ENCODE measurements at regions not wholly inside any gene's neighbourhood (a gene's known extent, or its start where the extent isn't known, plus 50 kb on each side); places are given as distances from the start of the nearest gene placed in this dataset.
"Not testable (repeated sequence)": the region's sequence is repeated elsewhere in the genome, so short reads cannot be mapped to it uniquely, and the experiment has no call there.

DNA sequence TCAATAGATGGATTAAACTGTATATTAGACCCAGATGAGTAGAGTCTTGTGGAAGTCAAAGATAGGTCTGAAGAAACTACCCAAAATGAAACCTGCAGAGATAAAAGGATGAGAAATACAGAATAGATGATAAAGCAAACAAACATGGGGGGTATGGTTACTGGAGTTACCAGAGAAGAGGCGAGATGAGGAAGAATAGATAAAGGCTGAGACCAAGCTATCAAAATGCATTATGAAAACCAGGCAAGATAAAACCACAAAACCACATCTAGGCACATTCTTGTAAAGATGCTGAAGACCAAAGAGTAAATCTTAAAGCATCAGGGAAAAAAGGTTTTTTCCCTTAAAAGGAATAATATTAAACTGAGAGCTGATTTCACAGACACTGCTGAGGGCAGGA, 271.8 kb upstream of the NBPF12 start:
- not testable (repeated sequence) for TF ChIP-seq POLR2AphosphoS5 (IDR thresholded peaks at IDR 0.05; ENCODE audit: low read depth); EZH2phosphoT487 (IDR thresholded peaks at IDR 0.05; ENCODE audit: unreplicated experiment); NANOG (IDR thresholded peaks at IDR 0.05; ENCODE audit: borderline replicate concordance)
- TF ChIP-seq, protein P1, sequence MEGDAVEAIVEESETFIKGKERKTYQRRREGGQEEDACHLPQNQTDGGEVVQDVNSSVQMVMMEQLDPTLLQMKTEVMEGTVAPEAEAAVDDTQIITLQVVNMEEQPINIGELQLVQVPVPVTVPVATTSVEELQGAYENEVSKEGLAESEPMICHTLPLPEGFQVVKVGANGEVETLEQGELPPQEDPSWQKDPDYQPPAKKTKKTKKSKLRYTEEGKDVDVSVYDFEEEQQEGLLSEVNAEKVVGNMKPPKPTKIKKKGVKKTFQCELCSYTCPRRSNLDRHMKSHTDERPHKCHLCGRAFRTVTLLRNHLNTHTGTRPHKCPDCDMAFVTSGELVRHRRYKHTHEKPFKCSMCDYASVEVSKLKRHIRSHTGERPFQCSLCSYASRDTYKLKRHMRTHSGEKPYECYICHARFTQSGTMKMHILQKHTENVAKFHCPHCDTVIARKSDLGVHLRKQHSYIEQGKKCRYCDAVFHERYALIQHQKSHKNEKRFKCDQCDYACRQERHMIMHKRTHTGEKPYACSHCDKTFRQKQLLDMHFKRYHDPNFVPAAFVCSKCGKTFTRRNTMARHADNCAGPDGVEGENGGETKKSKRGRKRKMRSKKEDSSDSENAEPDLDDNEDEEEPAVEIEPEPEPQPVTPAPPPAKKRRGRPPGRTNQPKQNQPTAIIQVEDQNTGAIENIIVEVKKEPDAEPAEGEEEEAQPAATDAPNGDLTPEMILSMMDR (conservative IDR thresholded peaks at IDR 0.05; ENCODE audit: low read depth in 2 of 2): not testable (repeated sequence)
- TF ChIP-seq, protein P2, sequence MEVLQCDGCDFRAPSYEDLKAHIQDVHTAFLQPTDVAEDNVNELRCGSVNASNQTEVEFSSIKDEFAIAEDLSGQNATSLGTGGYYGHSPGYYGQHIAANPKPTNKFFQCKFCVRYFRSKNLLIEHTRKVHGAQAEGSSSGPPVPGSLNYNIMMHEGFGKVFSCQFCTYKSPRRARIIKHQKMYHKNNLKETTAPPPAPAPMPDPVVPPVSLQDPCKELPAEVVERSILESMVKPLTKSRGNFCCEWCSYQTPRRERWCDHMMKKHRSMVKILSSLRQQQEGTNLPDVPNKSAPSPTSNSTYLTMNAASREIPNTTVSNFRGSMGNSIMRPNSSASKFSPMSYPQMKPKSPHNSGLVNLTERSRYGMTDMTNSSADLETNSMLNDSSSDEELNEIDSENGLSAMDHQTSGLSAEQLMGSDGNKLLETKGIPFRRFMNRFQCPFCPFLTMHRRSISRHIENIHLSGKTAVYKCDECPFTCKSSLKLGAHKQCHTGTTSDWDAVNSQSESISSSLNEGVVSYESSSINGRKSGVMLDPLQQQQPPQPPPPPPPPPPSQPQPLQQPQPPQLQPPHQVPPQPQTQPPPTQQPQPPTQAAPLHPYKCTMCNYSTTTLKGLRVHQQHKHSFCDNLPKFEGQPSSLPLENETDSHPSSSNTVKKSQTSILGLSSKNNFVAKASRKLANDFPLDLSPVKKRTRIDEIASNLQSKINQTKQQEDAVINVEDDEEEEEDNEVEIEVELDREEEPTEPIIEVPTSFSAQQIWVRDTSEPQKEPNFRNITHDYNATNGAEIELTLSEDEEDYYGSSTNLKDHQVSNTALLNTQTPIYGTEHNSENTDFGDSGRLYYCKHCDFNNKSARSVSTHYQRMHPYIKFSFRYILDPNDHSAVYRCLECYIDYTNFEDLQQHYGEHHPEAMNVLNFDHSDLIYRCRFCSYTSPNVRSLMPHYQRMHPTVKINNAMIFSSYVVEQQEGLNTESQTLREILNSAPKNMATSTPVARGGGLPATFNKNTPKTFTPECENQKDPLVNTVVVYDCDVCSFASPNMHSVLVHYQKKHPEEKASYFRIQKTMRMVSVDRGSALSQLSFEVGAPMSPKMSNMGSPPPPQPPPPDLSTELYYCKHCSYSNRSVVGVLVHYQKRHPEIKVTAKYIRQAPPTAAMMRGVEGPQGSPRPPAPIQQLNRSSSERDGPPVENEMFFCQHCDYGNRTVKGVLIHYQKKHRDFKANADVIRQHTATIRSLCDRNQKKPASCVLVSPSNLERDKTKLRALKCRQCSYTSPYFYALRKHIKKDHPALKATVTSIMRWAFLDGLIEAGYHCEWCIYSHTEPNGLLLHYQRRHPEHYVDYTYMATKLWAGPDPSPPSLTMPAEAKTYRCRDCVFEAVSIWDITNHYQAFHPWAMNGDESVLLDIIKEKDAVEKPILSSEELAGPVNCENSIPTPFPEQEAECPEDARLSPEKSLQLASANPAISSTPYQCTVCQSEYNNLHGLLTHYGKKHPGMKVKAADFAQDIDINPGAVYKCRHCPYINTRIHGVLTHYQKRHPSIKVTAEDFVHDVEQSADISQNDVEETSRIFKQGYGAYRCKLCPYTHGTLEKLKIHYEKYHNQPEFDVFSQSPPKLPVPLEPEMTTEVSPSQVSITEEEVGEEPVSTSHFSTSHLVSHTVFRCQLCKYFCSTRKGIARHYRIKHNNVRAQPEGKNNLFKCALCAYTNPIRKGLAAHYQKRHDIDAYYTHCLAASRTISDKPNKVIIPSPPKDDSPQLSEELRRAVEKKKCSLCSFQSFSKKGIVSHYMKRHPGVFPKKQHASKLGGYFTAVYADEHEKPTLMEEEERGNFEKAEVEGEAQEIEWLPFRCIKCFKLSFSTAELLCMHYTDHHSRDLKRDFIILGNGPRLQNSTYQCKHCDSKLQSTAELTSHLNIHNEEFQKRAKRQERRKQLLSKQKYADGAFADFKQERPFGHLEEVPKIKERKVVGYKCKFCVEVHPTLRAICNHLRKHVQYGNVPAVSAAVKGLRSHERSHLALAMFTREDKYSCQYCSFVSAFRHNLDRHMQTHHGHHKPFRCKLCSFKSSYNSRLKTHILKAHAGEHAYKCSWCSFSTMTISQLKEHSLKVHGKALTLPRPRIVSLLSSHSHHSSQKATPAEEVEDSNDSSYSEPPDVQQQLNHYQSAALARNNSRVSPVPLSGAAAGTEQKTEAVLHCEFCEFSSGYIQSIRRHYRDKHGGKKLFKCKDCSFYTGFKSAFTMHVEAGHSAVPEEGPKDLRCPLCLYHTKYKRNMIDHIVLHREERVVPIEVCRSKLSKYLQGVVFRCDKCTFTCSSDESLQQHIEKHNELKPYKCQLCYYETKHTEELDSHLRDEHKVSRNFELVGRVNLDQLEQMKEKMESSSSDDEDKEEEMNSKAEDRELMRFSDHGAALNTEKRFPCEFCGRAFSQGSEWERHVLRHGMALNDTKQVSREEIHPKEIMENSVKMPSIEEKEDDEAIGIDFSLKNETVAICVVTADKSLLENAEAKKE (CRISPR knock-in tag; IDR thresholded peaks at IDR 0.05): not testable (repeated sequence)
